Lung (tissue), 11 donors: ENCODE measurements at regions not wholly inside any gene's neighbourhood (a gene's known extent, or its start where the extent isn't known, plus 50 kb on each side); places are given as distances from the start of the nearest gene placed in this dataset.

Experiments used
- ATAC-seq: fragments of 200-7000 bp; cut with Tn5 transposase; one replicate; pipeline ENCODE4 v1.9.1; 2020; ENCODE audit warnings: moderate number of reproducible peaks; ENCODE audit not compliant: insufficient read depth, low FRiP score
- DNase-seq, 3 donors: peaks; one replicate each; pipeline ENCODE4 v3.0.0-alpha.2; 2013 to 2017
- H3K27ac ChIP-seq, 2 donors: one replicate each; pipeline ENCODE4 v1.5.1; 2013; ENCODE audit warnings: mild to moderate bottlenecking in 2 of 2, moderate library complexity in 2 of 2, control low read depth in 1 of 2, inconsistent platforms in 1 of 2, low read depth in 1 of 2, low read length in 1 of 2
- H3K27me3 ChIP-seq, 3 donors: one replicate each; pipeline ENCODE4 v1.5.1; 2013; ENCODE audit warnings: low read length in 2 of 3; ENCODE audit not compliant: control insufficient read depth in 3 of 3, insufficient read depth in 3 of 3
- H3K36me3 ChIP-seq, 4 donors: one replicate each; pipeline ENCODE4 v1.5.1; 2013; ENCODE audit warnings: low read length in 4 of 4, mild to moderate bottlenecking in 1 of 4, moderate library complexity in 1 of 4; ENCODE audit not compliant: control insufficient read depth in 4 of 4, insufficient read depth in 4 of 4
- H3K4me1 ChIP-seq, 5 donors: one replicate each; pipeline ENCODE4 v1.5.1; 2013; ENCODE audit warnings: low read length in 5 of 5, mild to moderate bottlenecking in 2 of 5, moderate library complexity in 1 of 5; ENCODE audit not compliant: control insufficient read depth in 5 of 5, insufficient read depth in 5 of 5
- H3K4me3 ChIP-seq: one replicate; pipeline ENCODE4 v1.5.1; 2013; ENCODE audit warnings: mild to moderate bottlenecking, control low read depth, moderate library complexity
- H3K9ac ChIP-seq, 2 donors: one replicate each; pipeline ENCODE4 v1.5.1; 2013; ENCODE audit warnings: low read length in 2 of 2, control low read depth in 1 of 2; ENCODE audit not compliant: insufficient read depth in 1 of 2
- H3K9me3 ChIP-seq, 4 donors: one replicate each; pipeline ENCODE4 v1.5.1; 2013; ENCODE audit warnings: low read length in 3 of 4, mild to moderate bottlenecking in 1 of 4, moderate library complexity in 1 of 4; ENCODE audit not compliant: control insufficient read depth in 4 of 4, insufficient read depth in 3 of 4
- CTCF ChIP-seq: IDR thresholded peaks from 2 replicates; pipeline ENCODE4 v1.5.1; 2012; ENCODE audit warnings: mild to moderate bottlenecking; ENCODE audit errors: control extremely low read depth, extremely low read depth
- WGBS, 2 donors: extraction: QIAGEN DNeasy Blood & Tissue Kit; methylation state at CpG; one replicate each; pipeline ENCODE4 v1.1.7; 2013; 5-methylcytosine and 5-hydroxymethylcytosine counted together
- donor health status: control.
- donor health status: control.
- donor health status: Bipolar disorder and iron deficiency.
- donor health status: healthy.
- donor health status: DM: yes; HTN: yes; CAD: no.

GRCh38 chr2:136208682-136209420 lies 90.9 kb upstream of the CXCR4 start:
- peaks cover 0 to 5% (median 0%) of the 10 kb centered on the region in 4 donors for H3K9me3 ChIP-seq
- no peak for TF ChIP-seq CTCF
- no peaks in the 10 kb centered on the region for H3K36me3 ChIP-seq
- ATAC-seq: no peak
- peaks cover 0 to 39% (median 0%) of the 10 kb centered on the region in 3 donors for H3K27me3 ChIP-seq
- H3K27ac ChIP-seq: no peak overlapping the region
- no peak overlapping the region for H3K9ac ChIP-seq
- WGBS, 2 donors: 74 to 90% methylated on average over 8 of the region's 8 CpGs
- H3K4me1 ChIP-seq: peaks cover 0 to 4% (median 2%) of the 10 kb centered on the region in 5 donors
- no peak overlapping the region for H3K4me3 ChIP-seq
- DNase-seq: no peak

- peaks cover 0 to 5% (median 0%) of the 10 kb centered on the region in 4 donors for H3K9me3 ChIP-seq
- H3K27me3 ChIP-seq: peaks cover 0 to 35% (median 0%) of the 10 kb centered on the region in 3 donors
- H3K9ac ChIP-seq: no peak overlapping the region
- H3K27ac ChIP-seq: no peak overlapping the region
- no peak for TF ChIP-seq CTCF
- ATAC-seq (no peak), DNase-seq (no peak)
- WGBS, 2 donors: 75 to 79% methylated on average over 2 of the region's 2 CpGs
- H3K4me3 ChIP-seq: no peak overlapping the region
- peaks cover 0 to 4% (median 0%) of the 10 kb centered on the region in 5 donors for H3K4me1 ChIP-seq
- H3K36me3 ChIP-seq: no peaks in the 10 kb centered on the region
These were observed 89.7 kb upstream of the CXCR4 start for GRCh38 chr2:136207665-136208064.

- Histone ChIP-seq H3K4me1 (peaks cover 0 to 4% (median 0%) of the 10 kb centered on the region in 5 donors), H3K9me3 (peaks cover 0 to 3% (median 0%) of the 10 kb centered on the region in 4 donors), H3K27ac (no peak overlapping the region), H3K9ac (no peak overlapping the region), H3K27me3 (peaks cover 0 to 30% (median 0%) of the 10 kb centered on the region in 3 donors), H3K4me3 (no peak overlapping the region), H3K36me3 (no peaks in the 10 kb centered on the region)
- no peak for DNase-seq
- no peak for ATAC-seq
- WGBS, 2 donors: 37 to 48% methylated on average over 4 of the region's 4 CpGs
- TF ChIP-seq CTCF: no peak
These were observed 89.2 kb upstream of the CXCR4 start for GRCh38 chr2:136207030-136207623.
